Sigmoid colon (tissue), 4 donors: ENCODE measurements at regions not wholly inside any gene's neighbourhood (a gene's known extent, or its start where the extent isn't known, plus 50 kb on each side); places are given as distances from the start of the nearest gene placed in this dataset.

Experiments used
- POLR2A ChIP-seq, 2 donors: fragments of 450-650 bp; IDR thresholded peaks; one replicate each; pipeline ENCODE4 v1.6.1; 2016; ENCODE audit warnings: antibody characterized with exemption in 2 of 2, mild to moderate bottlenecking in 2 of 2, moderate library complexity in 2 of 2
- POLR2AphosphoS5 ChIP-seq, 4 donors: sonication (generic); formaldehyde crosslinking; IDR thresholded peaks; one replicate each; pipeline ENCODE4 v1.6.1; 2017; ENCODE audit warnings: antibody characterized with exemption in 4 of 4
- TF ChIP-seq, protein P1 (sequence below), 4 experiments: fragments of 450-650 bp in 3 of 4; fragments of 200-600 bp in 1 of 4; IDR thresholded peaks; one replicate each; pipeline ENCODE4 v1.5.1; 2016 to 2019; ENCODE audit warnings: antibody characterized with exemption in 4 of 4, mild to moderate bottlenecking in 3 of 4, moderate library complexity in 2 of 4

DNA sequence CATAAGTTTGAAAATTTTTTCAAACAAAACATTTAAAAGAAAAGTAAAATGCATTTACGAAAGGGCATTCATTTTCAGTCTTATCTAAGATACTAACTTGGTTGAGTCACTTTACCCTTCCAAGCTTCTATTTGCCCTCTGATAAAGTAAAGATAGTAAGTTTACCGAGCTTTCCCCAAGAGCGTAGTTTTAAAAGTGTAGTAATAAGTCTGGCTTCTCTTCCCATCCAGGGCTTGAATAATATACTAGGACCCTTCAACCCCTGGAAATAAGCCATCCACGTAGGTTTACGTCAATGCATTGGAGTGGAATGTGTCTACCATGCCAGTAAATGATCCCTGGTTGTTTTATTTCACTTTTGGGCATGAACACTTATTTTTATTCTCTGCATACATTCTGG, 608.3 kb downstream of the NTRK3 start:
- TF ChIP-seq POLR2AphosphoS5 (IDR thresholded peaks at IDR 0.05) (peak in 1 of 4 donors; percentile 67), POLR2A (IDR thresholded peaks at IDR 0.05) (no peak)
- TF ChIP-seq, protein P1, sequence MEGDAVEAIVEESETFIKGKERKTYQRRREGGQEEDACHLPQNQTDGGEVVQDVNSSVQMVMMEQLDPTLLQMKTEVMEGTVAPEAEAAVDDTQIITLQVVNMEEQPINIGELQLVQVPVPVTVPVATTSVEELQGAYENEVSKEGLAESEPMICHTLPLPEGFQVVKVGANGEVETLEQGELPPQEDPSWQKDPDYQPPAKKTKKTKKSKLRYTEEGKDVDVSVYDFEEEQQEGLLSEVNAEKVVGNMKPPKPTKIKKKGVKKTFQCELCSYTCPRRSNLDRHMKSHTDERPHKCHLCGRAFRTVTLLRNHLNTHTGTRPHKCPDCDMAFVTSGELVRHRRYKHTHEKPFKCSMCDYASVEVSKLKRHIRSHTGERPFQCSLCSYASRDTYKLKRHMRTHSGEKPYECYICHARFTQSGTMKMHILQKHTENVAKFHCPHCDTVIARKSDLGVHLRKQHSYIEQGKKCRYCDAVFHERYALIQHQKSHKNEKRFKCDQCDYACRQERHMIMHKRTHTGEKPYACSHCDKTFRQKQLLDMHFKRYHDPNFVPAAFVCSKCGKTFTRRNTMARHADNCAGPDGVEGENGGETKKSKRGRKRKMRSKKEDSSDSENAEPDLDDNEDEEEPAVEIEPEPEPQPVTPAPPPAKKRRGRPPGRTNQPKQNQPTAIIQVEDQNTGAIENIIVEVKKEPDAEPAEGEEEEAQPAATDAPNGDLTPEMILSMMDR (IDR thresholded peaks at IDR 0.05), result no peak
